ENCODE measurements at regions not wholly inside any gene's neighbourhood (a gene's known extent, or its start where the extent isn't known, plus 50 kb on each side); places are given as distances from the start of the nearest gene placed in this dataset.

DNA sequence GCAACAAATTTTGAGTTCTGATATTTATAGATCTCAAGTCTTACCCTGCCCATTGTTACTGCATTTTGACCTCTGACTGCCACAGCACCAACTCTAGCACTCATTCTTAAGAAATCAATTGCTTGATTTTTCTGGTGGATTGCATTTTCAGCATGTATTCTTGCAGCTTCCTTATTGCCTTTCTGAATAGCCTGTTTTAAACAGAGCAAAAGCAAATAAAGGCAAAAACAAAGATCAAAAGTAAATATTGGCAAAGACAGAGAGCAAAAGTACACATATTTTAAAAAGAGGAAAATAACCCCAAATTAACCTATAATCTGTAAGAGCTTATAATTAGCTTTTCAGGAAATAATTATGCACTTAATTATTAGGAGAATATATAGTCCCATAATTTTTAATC lies 129.4 kb upstream of the TENT5D start:
- CTCF ChIA-PET, result no interaction called here
- H3K36me3 ChIP-seq (ENCODE audit: control insufficient read depth in 4 of 4, insufficient read depth in 4 of 4, low read length in 3 of 4), result no peaks in the 10 kb centered on the region

DNA sequence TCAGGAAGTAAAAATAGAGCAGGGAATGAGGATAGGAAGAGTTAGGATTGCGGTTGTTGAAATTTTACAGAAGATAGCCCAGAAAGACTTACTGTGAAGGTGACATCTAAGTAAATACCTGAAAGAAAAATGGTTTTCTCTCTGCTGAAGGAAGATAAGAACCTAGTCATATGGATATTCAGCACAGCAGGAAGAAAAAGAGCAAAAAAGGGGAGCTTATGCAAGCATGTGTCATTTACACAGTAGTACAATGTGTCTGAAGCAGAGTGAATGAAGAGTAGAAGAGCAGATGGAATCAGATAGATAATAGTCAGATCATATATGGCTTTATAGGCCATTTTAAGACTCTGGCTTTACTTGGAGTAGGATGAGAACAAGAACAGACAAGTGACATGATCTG lies 126.9 kb upstream of the TENT5D start:
- CTCF ChIA-PET, result no interaction called here
- no peak for DNase-seq

More for the DNA sequence above, 129.4 kb upstream of the TENT5D start:
- no peak overlapping the region for H3K4me3 ChIP-seq (ENCODE audit: control insufficient read depth in 1 of 7, extremely low read depth in 1 of 7, insufficient read depth in 4 of 7, low read depth in 2 of 7, low read length in 6 of 7)
- H3K27ac ChIP-seq (ENCODE audit: insufficient read depth in 1 of 2, low read depth in 1 of 2, low read length in 2 of 2, poor library complexity in 1 of 2, severe bottlenecking in 2 of 2), result no peak overlapping the region
- H3K4me1 ChIP-seq (ENCODE audit: control extremely low read depth in 1 of 4, control insufficient read depth in 4 of 4, insufficient read depth in 4 of 4, low read length in 3 of 4), result no peaks in the 10 kb centered on the region
- no peaks in the 10 kb centered on the region for H3K9me3 ChIP-seq (ENCODE audit: control extremely low read depth in 1 of 5, control insufficient read depth in 4 of 5, insufficient read depth in 2 of 5, low read depth in 1 of 5, low read length in 4 of 5)
- DNase-seq, result no peak
- POLR2A ChIA-PET, result no interaction called here
- H3K27me3 ChIP-seq (replicated peaks in 2 of 5; ENCODE audit: control insufficient read depth in 4 of 5, insufficient read depth in 5 of 5, low read length in 4 of 5), result no peaks in the 10 kb centered on the region

DNA sequence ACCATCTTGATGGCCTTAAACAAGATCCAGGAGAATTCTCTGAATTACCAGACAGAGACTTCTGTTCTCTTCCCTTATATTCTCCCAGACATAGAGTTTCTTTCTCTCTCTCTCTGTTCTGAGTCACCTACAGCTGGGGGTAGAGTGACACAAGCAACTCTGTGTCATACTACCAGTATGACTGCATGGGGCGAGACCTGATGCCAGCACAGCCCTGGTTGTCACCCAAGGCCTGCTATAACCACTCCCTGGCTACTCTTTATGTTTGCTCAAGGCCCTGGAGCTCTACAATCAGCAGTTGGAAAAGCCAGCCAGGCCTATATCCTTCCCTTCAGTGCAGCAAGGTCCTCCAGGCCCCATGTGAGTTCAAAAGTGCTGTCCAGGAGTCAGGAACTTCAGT lies 114.2 kb upstream of the TENT5D start:
- H3K9me3 ChIP-seq (ENCODE audit: control extremely low read depth in 1 of 5, control insufficient read depth in 4 of 5, insufficient read depth in 2 of 5, low read depth in 1 of 5, low read length in 4 of 5), result peaks cover 0 to 5% (median 0%) of the 10 kb centered on the region in 5 experiments
- H3K4me1 ChIP-seq (ENCODE audit: control extremely low read depth in 1 of 4, control insufficient read depth in 4 of 4, insufficient read depth in 4 of 4, low read length in 3 of 4), result no peaks in the 10 kb centered on the region
- POLR2A ChIA-PET, result no interaction called here
- H3K27ac ChIP-seq (ENCODE audit: insufficient read depth in 1 of 2, low read depth in 1 of 2, low read length in 2 of 2, poor library complexity in 1 of 2, severe bottlenecking in 2 of 2), result no peak overlapping the region
- H3K4me3 ChIP-seq (ENCODE audit: control insufficient read depth in 1 of 7, extremely low read depth in 1 of 7, insufficient read depth in 4 of 7, low read depth in 2 of 7, low read length in 6 of 7), result no peak overlapping the region
- CTCF ChIA-PET, result no interaction called here
- 67% methylated on average over 1 of the region's 1 CpG for WGBS (ENCODE audit: insufficient coverage)
- no peaks in the 10 kb centered on the region for H3K27me3 ChIP-seq (replicated peaks in 2 of 5; ENCODE audit: control insufficient read depth in 4 of 5, insufficient read depth in 5 of 5, low read length in 4 of 5)
- DNase-seq, result no peak
- H3K36me3 ChIP-seq (ENCODE audit: control insufficient read depth in 4 of 4, insufficient read depth in 4 of 4, low read length in 3 of 4), result no peaks in the 10 kb centered on the region

More for the DNA sequence above, 126.9 kb upstream of the TENT5D start:
- 100% methylated on average over 1 of the region's 1 CpG for WGBS (ENCODE audit: insufficient coverage)
- H3K4me1 ChIP-seq (ENCODE audit: control extremely low read depth in 1 of 4, control insufficient read depth in 4 of 4, insufficient read depth in 4 of 4, low read length in 3 of 4), result no peaks in the 10 kb centered on the region
- no peaks in the 10 kb centered on the region for H3K36me3 ChIP-seq (ENCODE audit: control insufficient read depth in 4 of 4, insufficient read depth in 4 of 4, low read length in 3 of 4)
- H3K27me3 ChIP-seq (replicated peaks in 2 of 5; ENCODE audit: control insufficient read depth in 4 of 5, insufficient read depth in 5 of 5, low read length in 4 of 5), result no peaks in the 10 kb centered on the region
- POLR2A ChIA-PET, result no interaction called here
- no peak overlapping the region for H3K27ac ChIP-seq (ENCODE audit: insufficient read depth in 1 of 2, low read depth in 1 of 2, low read length in 2 of 2, poor library complexity in 1 of 2, severe bottlenecking in 2 of 2)
- H3K4me3 ChIP-seq (ENCODE audit: control insufficient read depth in 1 of 7, extremely low read depth in 1 of 7, insufficient read depth in 4 of 7, low read depth in 2 of 7, low read length in 6 of 7), result no peak overlapping the region
- H3K9me3 ChIP-seq (ENCODE audit: control extremely low read depth in 1 of 5, control insufficient read depth in 4 of 5, insufficient read depth in 2 of 5, low read depth in 1 of 5, low read length in 4 of 5), result no peaks in the 10 kb centered on the region

DNA sequence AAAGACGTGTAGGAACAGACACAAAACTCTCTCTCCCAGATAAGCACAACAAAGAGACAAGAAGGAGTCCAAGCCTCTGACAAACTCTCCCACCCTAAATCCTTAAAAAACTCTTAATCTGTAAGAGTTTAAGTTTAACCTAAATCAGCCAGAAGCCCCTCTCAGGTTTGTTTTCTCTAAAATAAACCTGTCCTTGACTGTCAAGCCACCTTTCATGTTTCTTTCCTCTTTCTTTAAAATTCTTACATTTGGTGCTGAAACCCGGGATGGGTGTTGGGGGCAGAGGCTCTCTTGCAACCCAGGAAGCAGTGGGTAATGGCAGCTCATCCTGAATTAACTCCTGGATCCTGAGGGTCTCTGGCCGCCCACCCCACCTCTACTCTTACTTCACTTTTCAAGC lies 107.8 kb upstream of the TENT5D start:
- no peak overlapping the region for H3K27ac ChIP-seq (ENCODE audit: insufficient read depth in 1 of 2, low read depth in 1 of 2, low read length in 2 of 2, poor library complexity in 1 of 2, severe bottlenecking in 2 of 2)
- 50% methylated on average over 2 of the region's 3 CpGs for WGBS (ENCODE audit: insufficient coverage)
- POLR2A ChIA-PET, result no interaction called here

DNA sequence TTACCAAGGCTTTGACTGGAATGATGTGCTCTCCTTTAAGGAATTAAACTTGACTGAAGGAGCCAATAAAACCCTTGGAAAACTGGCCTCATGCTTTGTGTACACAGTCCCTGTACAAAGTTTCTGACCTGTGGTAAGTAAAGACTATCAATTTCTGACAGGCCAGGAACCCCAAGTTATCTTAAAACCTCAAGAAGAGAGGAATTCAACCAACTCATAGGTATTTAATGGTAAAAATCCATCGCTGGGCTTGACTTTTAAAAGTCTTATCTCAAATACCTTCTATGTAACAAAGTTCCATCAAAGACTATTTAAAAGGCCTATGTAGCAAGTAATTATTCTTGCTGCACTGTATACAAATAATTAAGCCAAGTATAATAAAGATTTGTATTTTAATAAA lies 103.7 kb upstream of the TENT5D start:
- POLR2A ChIA-PET, result no interaction called here
- H3K27me3 ChIP-seq (replicated peaks in 2 of 5; ENCODE audit: control insufficient read depth in 4 of 5, insufficient read depth in 5 of 5, low read length in 4 of 5), result no peaks in the 10 kb centered on the region

More for the DNA sequence above, 107.8 kb upstream of the TENT5D start:
- H3K4me1 ChIP-seq (ENCODE audit: control extremely low read depth in 1 of 4, control insufficient read depth in 4 of 4, insufficient read depth in 4 of 4, low read length in 3 of 4), result no peaks in the 10 kb centered on the region
- H3K27me3 ChIP-seq (replicated peaks in 2 of 5; ENCODE audit: control insufficient read depth in 4 of 5, insufficient read depth in 5 of 5, low read length in 4 of 5), result no peaks in the 10 kb centered on the region
- no peak overlapping the region for H3K4me3 ChIP-seq (ENCODE audit: control insufficient read depth in 1 of 7, extremely low read depth in 1 of 7, insufficient read depth in 4 of 7, low read depth in 2 of 7, low read length in 6 of 7)
- CTCF ChIA-PET, result no interaction called here
- H3K36me3 ChIP-seq (ENCODE audit: control insufficient read depth in 4 of 4, insufficient read depth in 4 of 4, low read length in 3 of 4), result no peaks in the 10 kb centered on the region
- no peak for DNase-seq
- H3K9me3 ChIP-seq (ENCODE audit: control extremely low read depth in 1 of 5, control insufficient read depth in 4 of 5, insufficient read depth in 2 of 5, low read depth in 1 of 5, low read length in 4 of 5), result peaks cover 0 to 2% (median 0%) of the 10 kb centered on the region in 5 experiments

DNA sequence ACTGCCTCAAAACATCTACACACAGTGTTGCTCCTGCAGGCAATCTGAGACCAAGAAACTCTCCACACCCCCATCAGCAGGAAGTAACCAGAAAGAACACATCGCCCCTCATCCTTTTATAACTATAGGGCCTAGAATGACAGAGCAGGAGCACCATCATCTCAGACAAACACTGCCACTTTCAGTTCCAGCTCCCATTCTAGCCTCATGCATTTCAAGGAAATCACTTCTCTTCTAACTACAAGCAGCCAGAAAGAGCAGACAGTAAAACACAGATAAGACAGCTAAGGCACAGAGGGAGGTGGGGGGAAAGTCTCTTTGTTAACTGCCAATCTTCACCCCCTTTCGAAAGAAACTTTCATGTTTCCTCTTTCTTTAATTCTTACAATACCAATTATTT lies 102.6 kb upstream of the TENT5D start:
- H3K36me3 ChIP-seq (ENCODE audit: control insufficient read depth in 4 of 4, insufficient read depth in 4 of 4, low read length in 3 of 4), result no peaks in the 10 kb centered on the region
- H3K9me3 ChIP-seq (ENCODE audit: control extremely low read depth in 1 of 5, control insufficient read depth in 4 of 5, insufficient read depth in 2 of 5, low read depth in 1 of 5, low read length in 4 of 5), result peaks cover 0 to 6% (median 0%) of the 10 kb centered on the region in 5 experiments
- 100% methylated on average over 1 of the region's 2 CpGs for WGBS (ENCODE audit: insufficient coverage)
- H3K4me1 ChIP-seq (ENCODE audit: control extremely low read depth in 1 of 4, control insufficient read depth in 4 of 4, insufficient read depth in 4 of 4, low read length in 3 of 4), result no peaks in the 10 kb centered on the region
- no peak overlapping the region for H3K27ac ChIP-seq (ENCODE audit: insufficient read depth in 1 of 2, low read depth in 1 of 2, low read length in 2 of 2, poor library complexity in 1 of 2, severe bottlenecking in 2 of 2)
- peak in 1 of 3 donors; percentile 8 for DNase-seq
- CTCF ChIA-PET, result no interaction called here
- H3K27me3 ChIP-seq (replicated peaks in 2 of 5; ENCODE audit: control insufficient read depth in 4 of 5, insufficient read depth in 5 of 5, low read length in 4 of 5), result no peaks in the 10 kb centered on the region
- POLR2A ChIA-PET, result no interaction called here
- no peak overlapping the region for H3K4me3 ChIP-seq (ENCODE audit: control insufficient read depth in 1 of 7, extremely low read depth in 1 of 7, insufficient read depth in 4 of 7, low read depth in 2 of 7, low read length in 6 of 7)

More for the DNA sequence above, 103.7 kb upstream of the TENT5D start:
- peak in 1 of 3 donors; percentile 4 for DNase-seq
- Histone ChIP-seq H3K36me3 (ENCODE audit: control insufficient read depth in 4 of 4, insufficient read depth in 4 of 4, low read length in 3 of 4) (no peaks in the 10 kb centered on the region), H3K4me1 (ENCODE audit: control extremely low read depth in 1 of 4, control insufficient read depth in 4 of 4, insufficient read depth in 4 of 4, low read length in 3 of 4) (no peaks in the 10 kb centered on the region), H3K27ac (ENCODE audit: insufficient read depth in 1 of 2, low read depth in 1 of 2, low read length in 2 of 2, poor library complexity in 1 of 2, severe bottlenecking in 2 of 2) (no peak overlapping the region), H3K4me3 (ENCODE audit: control insufficient read depth in 1 of 7, extremely low read depth in 1 of 7, insufficient read depth in 4 of 7, low read depth in 2 of 7, low read length in 6 of 7) (no peak overlapping the region), H3K9me3 (ENCODE audit: control extremely low read depth in 1 of 5, control insufficient read depth in 4 of 5, insufficient read depth in 2 of 5, low read depth in 1 of 5, low read length in 4 of 5) (peaks cover 0 to 8% (median 0%) of the 10 kb centered on the region in 5 experiments)
- WGBS (ENCODE audit: insufficient coverage), result no CpG with 5 or more reads among the region's 1 CpG
- CTCF ChIA-PET, result no interaction called here

DNA sequence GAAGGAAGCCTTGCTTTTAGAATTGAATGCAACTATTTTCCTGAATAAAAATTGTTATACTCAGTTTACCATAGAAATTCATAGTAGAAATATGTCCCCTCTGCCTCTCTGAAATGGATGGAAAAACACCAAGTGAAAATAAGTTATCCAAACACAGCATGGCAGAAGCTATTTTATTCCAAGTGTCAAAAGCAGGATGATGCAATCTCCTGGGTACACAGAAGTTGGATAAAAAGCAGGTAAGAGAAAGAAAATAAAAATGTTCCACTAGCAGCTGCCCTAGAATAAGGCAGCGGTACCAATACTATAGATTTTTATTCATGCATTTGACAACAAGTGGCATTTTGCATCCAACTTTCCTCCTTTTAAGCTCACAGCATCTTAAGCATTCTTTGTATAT lies 89.0 kb upstream of the TENT5D start:
- no CpG with 5 or more reads among the region's 1 CpG for WGBS (ENCODE audit: insufficient coverage)
- no peak for DNase-seq
- Histone ChIP-seq H3K4me3 (ENCODE audit: control insufficient read depth in 1 of 7, extremely low read depth in 1 of 7, insufficient read depth in 4 of 7, low read depth in 2 of 7, low read length in 6 of 7) (no peak overlapping the region), H3K27ac (ENCODE audit: insufficient read depth in 1 of 2, low read depth in 1 of 2, low read length in 2 of 2, poor library complexity in 1 of 2, severe bottlenecking in 2 of 2) (no peak overlapping the region), H3K36me3 (ENCODE audit: control insufficient read depth in 4 of 4, insufficient read depth in 4 of 4, low read length in 3 of 4) (no peaks in the 10 kb centered on the region), H3K9me3 (ENCODE audit: control extremely low read depth in 1 of 5, control insufficient read depth in 4 of 5, insufficient read depth in 2 of 5, low read depth in 1 of 5, low read length in 4 of 5) (no peaks in the 10 kb centered on the region), H3K4me1 (ENCODE audit: control extremely low read depth in 1 of 4, control insufficient read depth in 4 of 4, insufficient read depth in 4 of 4, low read length in 3 of 4) (peaks cover 0 to 2% (median 0%) of the 10 kb centered on the region in 4 experiments), H3K27me3 (replicated peaks in 2 of 5; ENCODE audit: control insufficient read depth in 4 of 5, insufficient read depth in 5 of 5, low read length in 4 of 5) (no peaks in the 10 kb centered on the region)
- ChIA-PET POLR2A (no interaction called here), CTCF (interaction anchor here (0.7 kb wide), 1 partner anchor 10 kb away, joined by 3 read pairs; no protein-coding TSS in a partner anchor)

Data from common myeloid progenitor, CD34-positive (primary cell).